HEK293 (cell line): ENCODE measurements at regions not wholly inside any gene's neighbourhood (a gene's known extent, or its start where the extent isn't known, plus 50 kb on each side); places are given as distances from the start of the nearest gene placed in this dataset.

ENCODE experiments used
- KLF10 ChIP-seq: fragments of 450-650 bp; IDR thresholded peaks from 2 replicates; pipeline ENCODE4 v1.5.1; 2018; ENCODE audit warnings: missing biosample characterization, mild to moderate bottlenecking, missing genetic modification characterization
- PRDM10 ChIP-seq: fragments of 450-650 bp; formaldehyde crosslinking; IDR thresholded peaks from 2 replicates; pipeline ENCODE4 v1.5.1; 2016; ENCODE audit warnings: missing biosample characterization, missing genetic modification characterization
- ZNF266 ChIP-seq: fragments of 450-650 bp; formaldehyde crosslinking; IDR thresholded peaks from 2 replicates; pipeline ENCODE4 v1.5.1; 2016; ENCODE audit warnings: missing biosample characterization, missing genetic modification characterization, low read depth
- ZNF335 ChIP-seq: fragments of 450-650 bp; formaldehyde crosslinking; conservative IDR thresholded peaks from 2 replicates; pipeline ENCODE4 v1.5.1; 2016; ENCODE audit warnings: missing biosample characterization, missing genetic modification characterization
- ZNF549 ChIP-seq: fragments of 450-650 bp; IDR thresholded peaks from 2 replicates; pipeline ENCODE4 v1.5.1; 2018; ENCODE audit warnings: missing biosample characterization, missing genetic modification characterization, mild to moderate bottlenecking, inconsistent platforms, moderate library complexity
- ZNF639 ChIP-seq: fragments of 450-650 bp; formaldehyde crosslinking; IDR thresholded peaks from 2 replicates; pipeline ENCODE4 v1.5.1; 2016; ENCODE audit warnings: missing biosample characterization, missing genetic modification characterization
- TF ChIP-seq, protein P1 (sequence below): fragments of 450-650 bp; formaldehyde crosslinking; IDR thresholded peaks from 2 replicates; pipeline ENCODE4 v1.5.1; 2016; ENCODE audit warnings: missing biosample characterization, missing genetic modification characterization
- TF ChIP-seq, protein P2 (sequence below): fragments of 450-650 bp; formaldehyde crosslinking; IDR thresholded peaks from 2 replicates; pipeline ENCODE4 v1.5.1; 2016; ENCODE audit warnings: missing biosample characterization, missing genetic modification characterization

DNA sequence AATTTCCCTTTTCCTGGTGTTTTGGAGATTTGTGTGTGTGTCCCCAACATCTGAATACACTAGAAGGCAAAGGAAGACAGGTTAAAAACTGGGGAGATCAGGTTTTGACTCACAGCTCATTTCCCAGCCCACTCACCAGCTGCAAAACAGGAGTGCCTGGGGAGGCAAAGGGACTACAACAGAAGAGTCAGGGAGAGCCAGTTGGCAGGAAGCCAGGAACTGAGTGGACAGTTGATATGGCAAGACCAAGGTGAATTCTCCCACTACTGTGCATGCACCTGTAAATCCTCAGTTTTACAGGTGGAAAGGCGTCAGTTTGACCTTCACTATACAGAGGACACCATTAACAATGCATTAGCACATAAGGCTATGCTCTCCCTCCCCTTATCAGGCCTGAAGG lies 901.5 kb upstream of the SEMA6D start:
- TF ChIP-seq KLF10: no peak
- TF ChIP-seq, protein P1, sequence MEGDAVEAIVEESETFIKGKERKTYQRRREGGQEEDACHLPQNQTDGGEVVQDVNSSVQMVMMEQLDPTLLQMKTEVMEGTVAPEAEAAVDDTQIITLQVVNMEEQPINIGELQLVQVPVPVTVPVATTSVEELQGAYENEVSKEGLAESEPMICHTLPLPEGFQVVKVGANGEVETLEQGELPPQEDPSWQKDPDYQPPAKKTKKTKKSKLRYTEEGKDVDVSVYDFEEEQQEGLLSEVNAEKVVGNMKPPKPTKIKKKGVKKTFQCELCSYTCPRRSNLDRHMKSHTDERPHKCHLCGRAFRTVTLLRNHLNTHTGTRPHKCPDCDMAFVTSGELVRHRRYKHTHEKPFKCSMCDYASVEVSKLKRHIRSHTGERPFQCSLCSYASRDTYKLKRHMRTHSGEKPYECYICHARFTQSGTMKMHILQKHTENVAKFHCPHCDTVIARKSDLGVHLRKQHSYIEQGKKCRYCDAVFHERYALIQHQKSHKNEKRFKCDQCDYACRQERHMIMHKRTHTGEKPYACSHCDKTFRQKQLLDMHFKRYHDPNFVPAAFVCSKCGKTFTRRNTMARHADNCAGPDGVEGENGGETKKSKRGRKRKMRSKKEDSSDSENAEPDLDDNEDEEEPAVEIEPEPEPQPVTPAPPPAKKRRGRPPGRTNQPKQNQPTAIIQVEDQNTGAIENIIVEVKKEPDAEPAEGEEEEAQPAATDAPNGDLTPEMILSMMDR (tag by site-specific recombination): no peak
- TF ChIP-seq ZNF639: no peak
- TF ChIP-seq, protein P2, sequence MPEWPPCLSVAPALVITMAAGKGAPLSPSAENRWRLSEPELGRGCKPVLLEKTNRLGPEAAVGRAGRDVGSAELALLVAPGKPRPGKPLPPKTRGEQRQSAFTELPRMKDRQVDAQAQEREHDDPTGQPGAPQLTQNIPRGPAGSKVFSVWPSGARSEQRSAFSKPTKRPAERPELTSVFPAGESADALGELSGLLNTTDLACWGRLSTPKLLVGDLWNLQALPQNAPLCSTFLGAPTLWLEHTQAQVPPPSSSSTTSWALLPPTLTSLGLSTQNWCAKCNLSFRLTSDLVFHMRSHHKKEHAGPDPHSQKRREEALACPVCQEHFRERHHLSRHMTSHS: no peak
- no peak for TF ChIP-seq ZNF335 (tag by site-specific recombination)
- no peak for TF ChIP-seq ZNF266 (tag by site-specific recombination)
- no peak for TF ChIP-seq PRDM10 (tag by site-specific recombination)
- TF ChIP-seq ZNF549 (tag by site-specific recombination): no peak
